ENCODE measurements at regions not wholly inside any gene's neighbourhood (a gene's known extent, or its start where the extent isn't known, plus 50 kb on each side); places are given as distances from the start of the nearest gene placed in this dataset.

DNA sequence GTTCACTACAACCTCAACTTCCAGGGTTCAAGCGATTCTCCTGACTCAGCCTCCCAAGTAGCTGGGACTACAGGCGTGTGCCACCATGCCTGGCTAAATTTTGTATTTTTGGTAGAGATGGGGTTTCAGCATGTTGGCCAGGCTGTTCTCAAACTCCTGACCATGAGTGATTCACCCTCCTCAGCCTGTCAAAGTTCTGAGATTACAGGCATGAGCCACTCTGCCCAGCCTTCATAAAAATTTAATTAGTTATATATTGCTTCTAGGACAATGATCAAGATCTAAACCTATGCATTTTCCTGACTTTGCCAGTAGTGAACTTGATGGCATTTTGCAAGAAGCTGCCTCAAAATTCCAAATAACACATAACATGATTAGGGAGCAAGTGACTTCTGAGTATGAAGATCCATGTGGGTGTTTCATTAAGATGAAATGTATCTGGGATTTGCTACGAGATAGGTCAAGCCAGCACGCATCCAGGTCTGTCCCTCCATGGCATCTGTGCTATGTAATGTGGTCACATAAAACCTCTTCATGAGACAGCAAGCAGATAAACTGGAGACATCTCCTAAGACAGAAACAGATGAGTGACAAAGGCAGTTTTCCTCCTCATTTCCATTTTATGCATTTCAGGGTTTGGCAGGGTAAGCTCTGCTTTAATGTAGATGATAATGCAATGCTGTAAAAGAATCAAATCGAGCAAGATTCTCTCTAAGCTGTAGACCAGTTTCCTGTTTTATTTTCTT lies 319.4 kb upstream of the ATP2B1 start:
- DNase-seq (ENCODE audit: extremely low read depth, low read depth) = no peak
- no peak overlapping the region for H3K4me3 ChIP-seq (replicated peaks; ENCODE audit: low read depth, low read length)
- TF ChIP-seq, protein P1, sequence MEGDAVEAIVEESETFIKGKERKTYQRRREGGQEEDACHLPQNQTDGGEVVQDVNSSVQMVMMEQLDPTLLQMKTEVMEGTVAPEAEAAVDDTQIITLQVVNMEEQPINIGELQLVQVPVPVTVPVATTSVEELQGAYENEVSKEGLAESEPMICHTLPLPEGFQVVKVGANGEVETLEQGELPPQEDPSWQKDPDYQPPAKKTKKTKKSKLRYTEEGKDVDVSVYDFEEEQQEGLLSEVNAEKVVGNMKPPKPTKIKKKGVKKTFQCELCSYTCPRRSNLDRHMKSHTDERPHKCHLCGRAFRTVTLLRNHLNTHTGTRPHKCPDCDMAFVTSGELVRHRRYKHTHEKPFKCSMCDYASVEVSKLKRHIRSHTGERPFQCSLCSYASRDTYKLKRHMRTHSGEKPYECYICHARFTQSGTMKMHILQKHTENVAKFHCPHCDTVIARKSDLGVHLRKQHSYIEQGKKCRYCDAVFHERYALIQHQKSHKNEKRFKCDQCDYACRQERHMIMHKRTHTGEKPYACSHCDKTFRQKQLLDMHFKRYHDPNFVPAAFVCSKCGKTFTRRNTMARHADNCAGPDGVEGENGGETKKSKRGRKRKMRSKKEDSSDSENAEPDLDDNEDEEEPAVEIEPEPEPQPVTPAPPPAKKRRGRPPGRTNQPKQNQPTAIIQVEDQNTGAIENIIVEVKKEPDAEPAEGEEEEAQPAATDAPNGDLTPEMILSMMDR (IDR thresholded peaks at IDR 0.05; ENCODE audit: low read depth, low read length, missing control alignments) = no peak

DNA sequence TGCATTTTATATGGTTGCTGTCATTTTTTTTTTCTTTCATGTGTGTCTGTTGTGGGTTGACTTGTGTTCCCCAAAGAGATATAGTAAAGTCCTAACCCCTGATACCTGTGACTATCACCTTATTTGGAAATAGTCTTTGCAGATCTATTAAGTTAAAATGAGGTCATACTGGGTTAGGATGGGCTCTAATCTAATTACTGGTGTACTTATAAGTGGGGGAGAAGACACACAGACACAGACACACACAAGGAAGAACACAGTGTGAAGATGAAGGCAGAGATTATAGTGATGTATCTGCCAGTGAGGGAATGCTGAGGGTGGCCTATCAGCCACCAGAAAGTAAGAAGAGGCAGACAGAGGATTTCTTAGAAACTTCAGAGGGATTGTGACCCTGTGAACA lies 318.4 kb upstream of the ATP2B1 start:
- TF ChIP-seq, protein P1 (IDR thresholded peaks at IDR 0.05; ENCODE audit: low read depth, low read length, missing control alignments) = no peak
- no peak overlapping the region for H3K4me3 ChIP-seq (replicated peaks; ENCODE audit: low read depth, low read length)
- no peak for DNase-seq (ENCODE audit: extremely low read depth, low read depth)

DNA sequence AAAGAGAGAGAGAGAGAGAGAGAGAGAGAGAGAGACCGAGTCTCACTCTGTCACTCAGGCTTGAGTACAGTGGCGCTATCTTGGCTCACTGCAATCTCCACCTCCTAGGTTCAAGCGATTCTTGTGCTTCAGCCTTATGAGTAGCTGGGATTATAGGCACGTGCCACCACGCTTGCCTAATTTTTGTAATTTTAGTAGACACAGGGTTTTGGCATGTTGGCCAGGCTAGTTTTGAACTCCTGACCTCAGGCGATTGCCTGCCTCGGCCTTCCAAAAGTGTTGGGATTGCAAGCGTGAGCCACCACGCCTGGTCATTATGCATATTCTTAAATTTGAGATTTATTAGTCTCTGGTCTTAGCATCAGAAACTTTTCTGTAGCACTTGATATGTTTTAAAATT lies 317.9 kb upstream of the ATP2B1 start:
- no peak overlapping the region for H3K4me3 ChIP-seq (replicated peaks; ENCODE audit: low read depth, low read length)
- TF ChIP-seq, protein P1 (IDR thresholded peaks at IDR 0.05; ENCODE audit: low read depth, low read length, missing control alignments) = no peak
- no peak for DNase-seq (ENCODE audit: extremely low read depth, low read depth)

DNA sequence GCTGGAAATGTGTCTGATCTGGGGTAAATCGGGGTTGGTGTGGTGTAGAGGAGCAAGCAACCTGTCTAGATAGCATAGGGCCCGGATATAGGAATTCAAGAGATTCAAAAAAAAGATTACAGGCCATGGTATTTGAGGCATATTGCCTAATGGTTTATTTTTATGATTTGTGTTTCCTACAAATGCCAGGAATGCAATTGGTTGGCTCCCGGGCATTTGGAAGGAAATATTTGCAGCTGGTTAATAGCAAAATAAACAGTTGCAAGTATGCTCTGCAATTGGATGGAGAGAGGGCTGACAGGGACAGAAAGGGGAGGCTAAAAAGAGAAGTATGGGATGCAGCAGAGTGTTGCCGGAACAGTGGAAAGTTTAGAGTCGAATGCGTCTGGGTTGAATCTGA lies 315.6 kb upstream of the ATP2B1 start:
- H3K4me3 ChIP-seq (replicated peaks; ENCODE audit: low read depth, low read length) = no peak overlapping the region
- no peak for DNase-seq (ENCODE audit: extremely low read depth, low read depth)
- TF ChIP-seq, protein P1 (IDR thresholded peaks at IDR 0.05; ENCODE audit: low read depth, low read length, missing control alignments) = no peak

DNA sequence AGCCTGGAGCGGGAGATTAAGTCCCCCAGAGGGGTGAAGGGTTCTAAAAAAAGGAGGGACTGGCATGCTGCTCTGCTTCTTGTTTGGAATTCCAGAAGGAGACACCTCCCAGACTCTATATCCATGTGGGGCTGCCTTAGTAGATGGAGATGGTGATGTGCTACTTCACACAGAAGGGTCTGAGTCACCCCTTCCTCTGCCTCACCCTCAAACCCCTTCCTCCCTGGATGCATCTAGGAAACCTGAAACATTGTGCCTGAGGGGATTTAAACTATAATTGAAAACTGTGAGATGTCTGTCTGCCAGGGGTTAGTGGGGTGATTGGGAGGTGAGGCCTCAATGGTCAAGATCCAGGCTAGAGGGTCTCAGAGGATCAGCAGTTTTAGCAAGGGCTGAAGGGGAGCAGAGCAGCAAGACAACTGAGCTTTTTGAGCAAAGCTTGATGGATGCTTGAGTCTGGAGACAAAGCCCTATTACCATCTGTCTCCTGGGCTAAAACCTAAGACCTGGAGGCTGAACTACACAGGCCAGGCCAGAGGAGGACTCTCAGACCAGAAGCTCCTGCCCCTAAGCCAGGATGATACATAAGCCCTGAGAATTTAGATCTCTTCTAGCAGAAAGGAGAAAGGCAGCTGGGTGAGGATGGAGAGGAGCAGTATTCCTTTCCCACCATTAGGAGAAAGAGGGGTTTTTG lies 314.7 kb upstream of the ATP2B1 start:
- no peak for DNase-seq (ENCODE audit: extremely low read depth, low read depth)
- TF ChIP-seq, protein P1 (IDR thresholded peaks at IDR 0.05; ENCODE audit: low read depth, low read length, missing control alignments) = no peak
- no peak overlapping the region for H3K4me3 ChIP-seq (replicated peaks; ENCODE audit: low read depth, low read length)

DNA sequence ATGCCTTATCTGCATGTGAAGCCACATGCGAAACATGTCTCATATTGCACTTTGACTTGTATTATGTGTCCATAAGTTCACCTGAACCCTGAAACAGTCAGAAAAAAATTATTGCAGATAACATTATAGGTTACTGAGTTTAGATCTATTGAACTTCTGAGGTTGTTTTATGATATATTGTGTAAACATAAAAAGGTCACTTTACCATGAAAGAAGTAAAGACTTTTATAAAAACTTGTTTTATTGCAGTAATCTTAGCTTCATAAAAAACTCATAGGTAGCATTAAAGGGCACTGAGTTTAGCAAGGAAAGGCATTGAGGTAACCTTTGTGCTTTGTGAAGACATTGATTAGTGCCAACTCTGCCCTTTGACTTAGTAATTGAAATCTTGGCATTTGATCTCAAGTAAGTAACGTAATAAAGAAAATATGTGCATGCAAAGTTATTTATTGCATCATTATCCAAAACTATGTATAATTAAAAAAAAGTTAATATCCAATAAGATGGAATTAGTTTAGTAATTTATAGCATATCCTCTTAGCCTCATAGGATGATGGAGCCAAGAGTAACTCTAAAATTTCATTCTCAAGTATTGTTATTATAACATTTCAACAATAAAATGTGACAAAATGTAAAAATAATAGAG lies 313.3 kb upstream of the ATP2B1 start:
- DNase-seq (ENCODE audit: extremely low read depth, low read depth) = no peak

More for the DNA sequence above, 313.3 kb upstream of the ATP2B1 start:
- TF ChIP-seq, protein P1 (IDR thresholded peaks at IDR 0.05; ENCODE audit: low read depth, low read length, missing control alignments) = no peak
- H3K4me3 ChIP-seq (replicated peaks; ENCODE audit: low read depth, low read length) = no peak overlapping the region
